ENCODE measurements at regions not wholly inside any gene's neighbourhood (a gene's known extent, or its start where the extent isn't known, plus 50 kb on each side); places are given as distances from the start of the nearest gene placed in this dataset.
A peak's percentile ranks its signal among the peaks of the same experiment; 100 is the strongest.

- ChIA-PET POLR2A (interaction anchor here (0.6 kb wide), 1 partner anchor 50 kb away, joined by 4 read pairs; no protein-coding TSS in a partner anchor), CTCF (no interaction called here)
- ATAC-seq (no peak), DNase-seq (no peak)
- Mint-ChIP-seq H3K9me3 (ENCODE audit: low read depth) (no peaks in the 10 kb centered on the region), H3K27ac (no peak overlapping the region), H3K4me1 (no peaks in the 10 kb centered on the region), H3K36me3 (ENCODE audit: low read depth) (no peaks in the 10 kb centered on the region), H3K4me3 (no peak overlapping the region), H3K27me3 (no peaks in the 10 kb centered on the region)
- intact Hi-C loops (cut with DNase I, micrococcal nuclease) = no loop called here
These were observed 1014.8 kb upstream of the FBXO33 start for GRCh38 chr14:40447017-40447416.

- H3K36me3 Mint-ChIP-seq (ENCODE audit: low read depth) = no peaks in the 10 kb centered on the region
- no peak for DNase-seq
- H3K4me1 Mint-ChIP-seq = no peaks in the 10 kb centered on the region
- ChIA-PET POLR2A (no interaction called here), CTCF (no interaction called here)
- no peak overlapping the region for H3K4me3 Mint-ChIP-seq
- no peak for ATAC-seq
- H3K27ac Mint-ChIP-seq = no peak overlapping the region
- no peaks in the 10 kb centered on the region for H3K9me3 Mint-ChIP-seq (ENCODE audit: low read depth)
- H3K27me3 Mint-ChIP-seq = no peaks in the 10 kb centered on the region
- intact Hi-C loops (cut with DNase I, micrococcal nuclease) = no loop called here
These were observed 1012.8 kb upstream of the FBXO33 start for GRCh38 chr14:40445020-40445419.

- CTCF ChIA-PET = no interaction called here
- ATAC-seq (no peak), DNase-seq (no peak)
- Mint-ChIP-seq H3K27me3 (no peaks in the 10 kb centered on the region), H3K36me3 (ENCODE audit: low read depth) (no peaks in the 10 kb centered on the region), H3K4me3 (no peak overlapping the region), H3K27ac (no peak overlapping the region), H3K4me1 (no peaks in the 10 kb centered on the region), H3K9me3 (ENCODE audit: low read depth) (no peaks in the 10 kb centered on the region)
- POLR2A ChIA-PET = no interaction called here
- intact Hi-C loops (cut with DNase I, micrococcal nuclease) = no loop called here
These were observed 1004.3 kb upstream of the FBXO33 start for GRCh38 chr14:40436551-40436950.

- no peaks in the 10 kb centered on the region for H3K27me3 Mint-ChIP-seq
- CTCF ChIA-PET = interaction anchor here (0.8 to 1.6 kb wide), 4 partner anchors 10 to 1590 kb away, joined by 3 to 5 read pairs (median 4); no protein-coding TSS in a partner anchor
These were observed 985.7 kb upstream of the FBXO33 start for GRCh38 chr14:40417777-40418401.

GRCh38 chr14:40416565-40416964 is 984.3 kb upstream of the FBXO33 start:
- Mint-ChIP-seq H3K36me3 (ENCODE audit: low read depth) (no peaks in the 10 kb centered on the region), H3K27ac (no peak overlapping the region), H3K9me3 (ENCODE audit: low read depth) (peaks cover 2% of the 10 kb centered on the region), H3K4me3 (no peak overlapping the region), H3K27me3 (no peaks in the 10 kb centered on the region), H3K4me1 (no peaks in the 10 kb centered on the region)
- ChIA-PET CTCF (no interaction called here), POLR2A (no interaction called here)
- intact Hi-C loops (cut with DNase I, micrococcal nuclease) = no loop called here
- ATAC-seq (no peak), DNase-seq (no peak)

More at GRCh38 chr14:40417777-40418401, 985.7 kb upstream of the FBXO33 start:
- no peak overlapping the region for H3K4me3 Mint-ChIP-seq
- no peaks in the 10 kb centered on the region for H3K4me1 Mint-ChIP-seq
- H3K27ac Mint-ChIP-seq = no peak overlapping the region
- intact Hi-C loops (cut with DNase I, micrococcal nuclease) = no loop called here
- no peaks in the 10 kb centered on the region for H3K36me3 Mint-ChIP-seq (ENCODE audit: low read depth)
- DNase-seq (peak; percentile 21), ATAC-seq (no peak)
- POLR2A ChIA-PET = no interaction called here
- peaks cover 2% of the 10 kb centered on the region for H3K9me3 Mint-ChIP-seq (ENCODE audit: low read depth)

- DNase-seq (no peak), ATAC-seq (no peak)
- Mint-ChIP-seq H3K27ac (no peak overlapping the region), H3K9me3 (ENCODE audit: low read depth) (peaks cover 2% of the 10 kb centered on the region), H3K27me3 (no peaks in the 10 kb centered on the region), H3K36me3 (ENCODE audit: low read depth) (no peaks in the 10 kb centered on the region), H3K4me1 (no peaks in the 10 kb centered on the region), H3K4me3 (no peak overlapping the region)
- CTCF ChIA-PET = no interaction called here
- intact Hi-C loops (cut with DNase I, micrococcal nuclease) = no loop called here
- POLR2A ChIA-PET = no interaction called here
These were observed 982.2 kb upstream of the FBXO33 start for GRCh38 chr14:40414386-40414785.

GRCh38 chr14:40413136-40413535 is 980.9 kb upstream of the FBXO33 start:
- no peak for ATAC-seq
- DNase-seq = no peak
- H3K4me1 Mint-ChIP-seq = no peaks in the 10 kb centered on the region
- ChIA-PET POLR2A (no interaction called here), CTCF (no interaction called here)
- intact Hi-C loops (cut with DNase I, micrococcal nuclease) = no loop called here
- no peaks in the 10 kb centered on the region for H3K36me3 Mint-ChIP-seq (ENCODE audit: low read depth)
- no peak overlapping the region for H3K27ac Mint-ChIP-seq
- no peak overlapping the region for H3K4me3 Mint-ChIP-seq
- no peaks in the 10 kb centered on the region for H3K27me3 Mint-ChIP-seq
- peaks cover 7% of the 10 kb centered on the region for H3K9me3 Mint-ChIP-seq (ENCODE audit: low read depth)

GRCh38 chr14:40410708-40411107 is 978.5 kb upstream of the FBXO33 start:
- intact Hi-C loops (cut with DNase I, micrococcal nuclease) = no loop called here
- Mint-ChIP-seq H3K27me3 (no peaks in the 10 kb centered on the region), H3K36me3 (ENCODE audit: low read depth) (no peaks in the 10 kb centered on the region), H3K4me1 (no peaks in the 10 kb centered on the region), H3K27ac (no peak overlapping the region), H3K4me3 (no peak overlapping the region), H3K9me3 (ENCODE audit: low read depth) (peaks cover 19% of the 10 kb centered on the region)
- POLR2A ChIA-PET = no interaction called here
- ATAC-seq = no peak
- DNase-seq = no peak
- CTCF ChIA-PET = no interaction called here

GRCh38 chr14:40402957-40403356 is 970.7 kb upstream of the FBXO33 start:
- H3K27ac Mint-ChIP-seq = no peak overlapping the region
- CTCF ChIA-PET = no interaction called here

GRCh38 chr14:40398981-40399380 is 966.7 kb upstream of the FBXO33 start:
- Mint-ChIP-seq H3K27me3 (no peaks in the 10 kb centered on the region), H3K9me3 (ENCODE audit: low read depth) (no peaks in the 10 kb centered on the region), H3K4me1 (no peaks in the 10 kb centered on the region), H3K27ac (peak overlapping the region; percentile 4), H3K4me3 (no peak overlapping the region), H3K36me3 (ENCODE audit: low read depth) (no peaks in the 10 kb centered on the region)
- POLR2A ChIA-PET = no interaction called here
- intact Hi-C loops (cut with DNase I, micrococcal nuclease) = no loop called here
- CTCF ChIA-PET = no interaction called here
- DNase-seq (no peak), ATAC-seq (no peak)

More at GRCh38 chr14:40402957-40403356, 970.7 kb upstream of the FBXO33 start:
- H3K4me1 Mint-ChIP-seq = no peaks in the 10 kb centered on the region
- no peak overlapping the region for H3K4me3 Mint-ChIP-seq
- no peak for DNase-seq
- H3K36me3 Mint-ChIP-seq (ENCODE audit: low read depth) = no peaks in the 10 kb centered on the region
- H3K27me3 Mint-ChIP-seq = no peaks in the 10 kb centered on the region
- H3K9me3 Mint-ChIP-seq (ENCODE audit: low read depth) = peaks cover 12% of the 10 kb centered on the region
- intact Hi-C loops (cut with DNase I, micrococcal nuclease) = no loop called here
- ATAC-seq = no peak
- POLR2A ChIA-PET = no interaction called here

GRCh38 chr14:40394634-40395340 is 962.6 kb upstream of the FBXO33 start:
- Mint-ChIP-seq H3K27me3 (no peaks in the 10 kb centered on the region), H3K4me1 (no peaks in the 10 kb centered on the region), H3K9me3 (ENCODE audit: low read depth) (no peaks in the 10 kb centered on the region), H3K36me3 (ENCODE audit: low read depth) (no peaks in the 10 kb centered on the region), H3K4me3 (no peak overlapping the region), H3K27ac (no peak overlapping the region)
- ChIA-PET POLR2A (no interaction called here), CTCF (interaction anchor here (0.8 to 1.5 kb wide), 2 partner anchors 24 to 1129 kb away, joined by 3 to 5 read pairs; no protein-coding TSS in a partner anchor)
- intact Hi-C loops (cut with DNase I, micrococcal nuclease) = no loop called here
- DNase-seq (no peak), ATAC-seq (no peak)

- CTCF ChIA-PET = interaction anchor here (1.5 kb wide), 1 partner anchor 25 kb away, joined by 5 read pairs; no protein-coding TSS in a partner anchor
- POLR2A ChIA-PET = no interaction called here
- H3K27ac Mint-ChIP-seq = no peak overlapping the region
These were observed 960.9 kb upstream of the FBXO33 start for GRCh38 chr14:40393143-40393542.

More at GRCh38 chr14:40393143-40393542, 960.9 kb upstream of the FBXO33 start:
- H3K36me3 Mint-ChIP-seq (ENCODE audit: low read depth) = no peaks in the 10 kb centered on the region
- no peak for DNase-seq
- intact Hi-C loops (cut with DNase I, micrococcal nuclease) = no loop called here
- H3K4me1 Mint-ChIP-seq = no peaks in the 10 kb centered on the region
- no peak for ATAC-seq
- H3K27me3 Mint-ChIP-seq = no peaks in the 10 kb centered on the region
- H3K4me3 Mint-ChIP-seq = no peak overlapping the region
- H3K9me3 Mint-ChIP-seq (ENCODE audit: low read depth) = no peaks in the 10 kb centered on the region
